ENCODE measurements at regions not wholly inside any gene's neighbourhood (a gene's known extent, or its start where the extent isn't known, plus 50 kb on each side); places are given as distances from the start of the nearest gene placed in this dataset.

DNA sequence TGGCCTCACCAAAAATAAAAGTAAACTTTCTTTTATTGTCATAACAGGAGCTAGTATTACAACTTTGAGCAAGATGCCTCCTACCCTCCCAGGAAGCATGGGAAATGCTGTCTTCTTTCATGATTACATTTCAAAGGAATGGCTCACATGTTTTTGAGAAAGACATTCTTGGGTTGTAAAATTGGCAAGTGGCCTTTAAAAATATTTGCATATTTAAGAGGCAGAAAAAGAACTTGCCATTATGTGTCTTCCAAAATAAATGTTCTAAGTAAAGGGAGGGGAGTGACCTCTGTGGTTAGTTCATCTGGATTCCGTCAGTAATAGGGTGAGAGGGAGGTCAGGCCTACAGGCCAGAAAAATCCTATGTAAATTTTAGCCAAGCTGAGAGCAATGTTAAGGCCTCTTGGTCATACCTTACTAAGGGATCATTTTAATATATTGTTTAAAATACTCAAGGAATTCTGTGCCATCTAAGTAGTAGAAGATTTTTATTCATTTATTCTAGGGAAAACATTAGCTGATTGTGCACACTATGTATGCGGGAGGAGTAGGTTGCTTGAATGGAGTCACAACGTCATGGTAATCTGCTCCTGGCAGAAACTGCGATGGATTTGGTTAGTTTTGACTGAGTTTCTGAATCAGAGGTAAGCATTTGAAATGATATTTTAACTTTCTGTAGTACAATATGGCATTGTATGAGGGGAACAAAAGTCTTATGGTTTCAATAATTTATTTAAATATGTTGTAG is 1485.7 kb upstream of the CDH9 start:
- DNase-seq (ENCODE audit: low read depth) = peak; percentile 72
- TF ChIP-seq, protein P1, sequence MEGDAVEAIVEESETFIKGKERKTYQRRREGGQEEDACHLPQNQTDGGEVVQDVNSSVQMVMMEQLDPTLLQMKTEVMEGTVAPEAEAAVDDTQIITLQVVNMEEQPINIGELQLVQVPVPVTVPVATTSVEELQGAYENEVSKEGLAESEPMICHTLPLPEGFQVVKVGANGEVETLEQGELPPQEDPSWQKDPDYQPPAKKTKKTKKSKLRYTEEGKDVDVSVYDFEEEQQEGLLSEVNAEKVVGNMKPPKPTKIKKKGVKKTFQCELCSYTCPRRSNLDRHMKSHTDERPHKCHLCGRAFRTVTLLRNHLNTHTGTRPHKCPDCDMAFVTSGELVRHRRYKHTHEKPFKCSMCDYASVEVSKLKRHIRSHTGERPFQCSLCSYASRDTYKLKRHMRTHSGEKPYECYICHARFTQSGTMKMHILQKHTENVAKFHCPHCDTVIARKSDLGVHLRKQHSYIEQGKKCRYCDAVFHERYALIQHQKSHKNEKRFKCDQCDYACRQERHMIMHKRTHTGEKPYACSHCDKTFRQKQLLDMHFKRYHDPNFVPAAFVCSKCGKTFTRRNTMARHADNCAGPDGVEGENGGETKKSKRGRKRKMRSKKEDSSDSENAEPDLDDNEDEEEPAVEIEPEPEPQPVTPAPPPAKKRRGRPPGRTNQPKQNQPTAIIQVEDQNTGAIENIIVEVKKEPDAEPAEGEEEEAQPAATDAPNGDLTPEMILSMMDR (IDR thresholded peaks at IDR 0.05; ENCODE audit: insufficient read depth, low read length) = no peak
- H3K4me3 ChIP-seq (ENCODE audit: low read depth, low read length) = no peak overlapping the region

DNA sequence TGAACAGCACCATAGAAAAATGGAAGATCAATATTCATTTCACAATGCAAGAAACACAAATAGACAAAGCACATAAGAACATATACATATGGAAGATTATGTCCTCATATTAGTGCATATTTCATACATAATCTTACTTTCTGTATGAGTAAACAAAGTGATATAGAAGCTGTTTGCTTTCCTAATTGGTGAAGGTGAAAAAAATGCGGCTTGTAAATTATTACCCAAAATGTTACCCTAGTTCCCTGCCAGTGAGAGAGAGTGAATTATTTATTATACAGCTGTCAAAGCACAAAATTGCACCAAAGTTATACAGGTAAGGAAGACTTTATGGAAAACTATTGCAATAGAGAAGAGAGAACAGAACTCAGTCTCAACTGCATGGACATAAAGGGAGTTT is 1485.0 kb upstream of the CDH9 start:
- no peak overlapping the region for H3K4me3 ChIP-seq (ENCODE audit: low read depth, low read length)
- TF ChIP-seq, protein P1 (IDR thresholded peaks at IDR 0.05; ENCODE audit: insufficient read depth, low read length) = no peak
- DNase-seq (ENCODE audit: low read depth) = no peak

DNA sequence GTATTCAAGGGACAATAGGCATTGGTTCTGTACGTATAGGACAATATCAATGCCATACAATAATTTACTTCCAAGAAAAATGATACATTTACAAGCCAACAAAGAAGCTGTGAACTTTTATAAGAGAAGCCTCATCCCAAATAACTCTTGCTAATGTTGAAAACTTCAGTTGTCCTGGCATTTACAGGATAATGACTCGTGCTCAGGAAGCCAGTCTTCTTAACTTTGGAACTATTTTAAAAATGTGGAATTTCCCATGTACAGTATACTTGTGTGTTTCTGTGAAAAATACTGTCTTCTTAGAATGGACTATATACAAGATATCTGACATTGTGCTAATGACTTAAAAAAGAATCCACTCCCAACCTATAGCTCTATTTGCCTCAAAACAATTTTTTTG is 1479.3 kb upstream of the CDH9 start:
- H3K4me3 ChIP-seq (ENCODE audit: low read depth, low read length) = no peak overlapping the region
- DNase-seq (ENCODE audit: low read depth) = peak; percentile 12
- TF ChIP-seq, protein P1 (IDR thresholded peaks at IDR 0.05; ENCODE audit: insufficient read depth, low read length) = no peak

DNA sequence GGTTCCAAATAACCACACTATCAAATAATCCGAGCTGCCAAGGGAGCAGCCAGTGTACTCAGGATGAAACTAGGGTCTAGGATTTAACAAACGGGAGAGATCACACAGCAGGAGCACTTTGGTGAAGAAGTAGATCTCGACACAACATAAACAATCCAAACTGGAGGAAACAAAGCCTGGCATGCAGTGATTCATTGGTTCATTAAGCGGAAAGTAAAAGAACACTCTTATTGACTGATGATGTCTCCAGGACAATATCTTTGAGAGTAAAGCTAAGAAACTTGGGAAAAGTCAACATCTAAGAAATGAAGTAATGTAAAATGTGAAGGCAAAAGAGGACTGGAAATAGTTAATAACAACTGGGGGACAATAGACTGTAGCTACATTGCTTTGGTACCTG is 1478.3 kb upstream of the CDH9 start:
- TF ChIP-seq, protein P1 (IDR thresholded peaks at IDR 0.05; ENCODE audit: insufficient read depth, low read length) = no peak
- no peak overlapping the region for H3K4me3 ChIP-seq (ENCODE audit: low read depth, low read length)
- DNase-seq (ENCODE audit: low read depth) = no peak

DNA sequence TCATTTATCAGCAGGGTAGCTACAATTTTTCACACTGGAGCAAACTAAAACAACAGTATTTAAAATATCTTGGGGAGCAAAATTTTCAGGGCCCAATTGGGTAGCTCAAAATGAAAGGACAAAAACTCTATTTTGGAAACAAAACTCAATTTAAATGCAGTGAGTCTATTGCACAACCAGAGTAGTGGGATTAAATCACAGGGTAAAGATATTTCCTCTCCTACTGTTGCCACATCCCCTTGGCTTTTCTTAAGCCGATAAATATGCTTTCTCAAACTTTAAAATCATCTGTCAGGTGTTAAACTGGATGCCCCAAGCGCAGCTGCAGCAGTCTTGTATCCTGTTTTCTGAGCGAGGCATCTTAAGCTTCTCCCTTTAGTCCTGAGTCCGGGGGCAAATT is 1474.3 kb upstream of the CDH9 start:
- DNase-seq (ENCODE audit: low read depth) = no peak
- TF ChIP-seq, protein P1 (IDR thresholded peaks at IDR 0.05; ENCODE audit: insufficient read depth, low read length) = no peak

DNA sequence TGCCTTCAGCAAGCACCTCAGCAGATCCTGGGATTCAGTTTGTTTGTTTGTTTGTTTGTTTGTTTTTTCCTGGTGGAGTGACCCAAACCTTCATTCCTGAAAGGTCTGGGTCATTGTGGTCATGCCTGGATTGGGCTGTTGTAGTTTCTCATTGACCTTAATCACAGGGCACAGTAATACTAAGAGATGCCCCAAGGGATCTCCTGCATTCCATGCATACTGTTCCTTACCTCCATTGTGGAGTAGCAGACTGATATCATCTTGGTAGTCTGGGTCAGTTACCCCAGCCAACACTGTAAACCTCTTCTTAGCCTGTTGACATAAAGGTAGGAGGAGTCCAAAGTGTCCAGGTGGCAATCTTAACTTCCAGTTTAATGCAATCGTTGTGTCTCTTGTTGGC is 1466.7 kb upstream of the CDH9 start:
- TF ChIP-seq, protein P1 (IDR thresholded peaks at IDR 0.05; ENCODE audit: insufficient read depth, low read length) = no peak
- H3K4me3 ChIP-seq (ENCODE audit: low read depth, low read length) = no peak overlapping the region
- no peak for DNase-seq (ENCODE audit: low read depth)

More for the DNA sequence above, 1474.3 kb upstream of the CDH9 start:
- no peak overlapping the region for H3K4me3 ChIP-seq (ENCODE audit: low read depth, low read length)

DNA sequence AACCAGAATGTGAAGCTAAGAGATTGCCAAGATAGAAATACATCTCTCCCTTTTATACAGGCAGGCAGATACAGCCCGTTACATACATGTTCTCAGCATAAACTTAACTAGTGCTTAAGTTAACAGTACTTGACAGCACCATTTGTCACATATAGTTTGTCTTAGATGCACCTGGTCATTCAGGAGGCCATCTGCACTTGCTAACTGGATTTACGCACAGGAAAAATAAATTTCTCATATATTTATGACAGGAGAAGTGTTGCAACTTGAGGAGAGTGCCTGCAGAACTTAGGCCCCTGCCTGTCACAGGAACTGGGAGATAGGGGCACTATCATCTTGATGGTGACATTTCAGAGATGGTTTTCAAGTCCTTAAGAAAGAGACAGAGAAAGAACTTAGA is 1462.1 kb upstream of the CDH9 start:
- H3K4me3 ChIP-seq (ENCODE audit: low read depth, low read length) = no peak overlapping the region
- TF ChIP-seq, protein P1 (IDR thresholded peaks at IDR 0.05; ENCODE audit: insufficient read depth, low read length) = no peak
- no peak for DNase-seq (ENCODE audit: low read depth)
